ENCODE measurements at regions not wholly inside any gene's neighbourhood (a gene's known extent, or its start where the extent isn't known, plus 50 kb on each side); places are given as distances from the start of the nearest gene placed in this dataset.

DNA sequence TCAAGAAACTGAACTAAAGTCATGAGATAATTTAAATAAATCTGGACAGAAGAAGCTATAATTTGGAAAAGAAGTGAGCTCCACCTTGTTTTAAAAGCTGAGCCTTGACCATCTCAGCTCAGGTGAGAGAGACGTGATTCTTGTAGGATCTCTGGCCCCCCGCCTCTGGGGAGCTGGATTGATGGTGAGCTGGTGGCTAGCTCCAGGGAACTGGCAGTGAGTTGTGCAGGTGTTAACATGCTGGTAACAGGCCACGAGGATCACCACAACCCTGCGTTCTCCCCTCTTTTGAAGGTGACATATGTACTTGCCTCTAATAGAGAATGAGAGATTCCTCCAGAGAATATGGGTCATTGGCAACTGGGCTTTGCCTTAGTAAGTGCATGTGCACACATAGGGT lies 485.1 kb downstream of the IRS2 start:
- Histone ChIP-seq H3K27ac (ENCODE audit: low read depth, low read length, poor library complexity, severe bottlenecking) (no peak overlapping the region), H2AFZ (ENCODE audit: low read length) (no peak overlapping the region), H3K9me2 (ENCODE audit: low read depth, low read length) (no peaks in the 10 kb centered on the region), H3K9me3 (ENCODE audit: low read length) (no peaks in the 10 kb centered on the region), H3K36me3 (ENCODE audit: insufficient read depth, low read length) (no peaks in the 10 kb centered on the region), H3K4me2 (ENCODE audit: low read length) (no peak overlapping the region), H3K27me3 (ENCODE audit: insufficient read depth, low read length) (no peaks in the 10 kb centered on the region), H3K79me2 (ENCODE audit: insufficient read depth, low read length) (no peaks in the 10 kb centered on the region), H3K4me1 (ENCODE audit: insufficient read depth, low read length, severe bottlenecking) (no peaks in the 10 kb centered on the region), H3F3A (ENCODE audit: insufficient read depth, low read length) (no peaks in the 10 kb centered on the region), H4K20me1 (ENCODE audit: insufficient read depth, low read length) (no peaks in the 10 kb centered on the region), H3K4me3 (ENCODE audit: low read depth, low read length, poor library complexity, severe bottlenecking) (no peak overlapping the region), H3K9ac (ENCODE audit: low read length) (no peak overlapping the region)
- TF ChIP-seq EZH2 (IDR thresholded peaks at IDR 0.05; ENCODE audit: borderline replicate concordance, low read length): no peak
- TF ChIP-seq, protein P1, sequence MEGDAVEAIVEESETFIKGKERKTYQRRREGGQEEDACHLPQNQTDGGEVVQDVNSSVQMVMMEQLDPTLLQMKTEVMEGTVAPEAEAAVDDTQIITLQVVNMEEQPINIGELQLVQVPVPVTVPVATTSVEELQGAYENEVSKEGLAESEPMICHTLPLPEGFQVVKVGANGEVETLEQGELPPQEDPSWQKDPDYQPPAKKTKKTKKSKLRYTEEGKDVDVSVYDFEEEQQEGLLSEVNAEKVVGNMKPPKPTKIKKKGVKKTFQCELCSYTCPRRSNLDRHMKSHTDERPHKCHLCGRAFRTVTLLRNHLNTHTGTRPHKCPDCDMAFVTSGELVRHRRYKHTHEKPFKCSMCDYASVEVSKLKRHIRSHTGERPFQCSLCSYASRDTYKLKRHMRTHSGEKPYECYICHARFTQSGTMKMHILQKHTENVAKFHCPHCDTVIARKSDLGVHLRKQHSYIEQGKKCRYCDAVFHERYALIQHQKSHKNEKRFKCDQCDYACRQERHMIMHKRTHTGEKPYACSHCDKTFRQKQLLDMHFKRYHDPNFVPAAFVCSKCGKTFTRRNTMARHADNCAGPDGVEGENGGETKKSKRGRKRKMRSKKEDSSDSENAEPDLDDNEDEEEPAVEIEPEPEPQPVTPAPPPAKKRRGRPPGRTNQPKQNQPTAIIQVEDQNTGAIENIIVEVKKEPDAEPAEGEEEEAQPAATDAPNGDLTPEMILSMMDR (IDR thresholded peaks at IDR 0.05; ENCODE audit: low read length): no peak

DNA sequence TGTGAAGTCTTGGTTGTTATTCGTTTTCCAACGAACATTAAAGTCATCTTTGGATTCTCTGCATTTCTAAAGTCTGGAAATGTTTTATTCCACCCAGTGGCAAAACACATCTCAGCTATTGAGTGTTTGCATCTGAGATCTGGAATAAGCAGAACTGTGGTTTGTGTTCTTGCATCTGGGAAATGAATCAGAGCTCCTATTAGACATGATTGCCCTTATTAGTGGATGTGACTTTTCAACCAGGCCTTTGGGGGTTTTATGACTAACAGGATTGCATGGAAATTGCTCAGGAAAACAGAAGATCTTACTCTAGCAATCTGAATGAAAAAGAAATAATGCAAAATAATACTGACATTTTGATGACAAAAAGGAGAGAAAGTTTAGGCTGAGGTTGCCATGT lies 488.8 kb downstream of the IRS2 start:
- Histone ChIP-seq H3K9me3 (ENCODE audit: low read length) (no peaks in the 10 kb centered on the region; the same call in 1 of the 2 replicates), H2AFZ (ENCODE audit: low read length) (no peak overlapping the region)
- TF ChIP-seq, protein P1 (IDR thresholded peaks at IDR 0.05; ENCODE audit: low read length): no peak
- TF ChIP-seq EZH2 (IDR thresholded peaks at IDR 0.05; ENCODE audit: borderline replicate concordance, low read length): no peak

DNA sequence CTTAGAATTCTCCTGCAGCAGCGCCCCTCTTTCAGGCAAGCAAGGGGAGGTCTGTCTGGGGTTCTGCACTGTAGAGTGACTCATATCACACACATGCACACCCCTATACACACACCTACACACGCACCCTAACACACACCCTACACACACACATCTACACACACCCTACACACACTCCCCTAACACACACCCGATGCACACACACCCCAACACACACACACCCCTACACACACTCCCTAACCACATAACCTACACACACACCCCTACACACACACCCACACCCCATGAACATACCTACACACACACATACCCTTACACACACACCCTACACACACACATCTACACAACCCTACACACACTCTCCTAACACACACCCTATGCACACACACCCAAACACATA lies 493.2 kb downstream of the IRS2 start:
- Histone ChIP-seq H3K27me3 (ENCODE audit: insufficient read depth, low read length) (no peaks in the 10 kb centered on the region), H3K4me2 (ENCODE audit: low read length) (no peak overlapping the region), H3K9ac (ENCODE audit: low read length) (no peak overlapping the region), H2AFZ (ENCODE audit: low read length) (no peak overlapping the region), H3K4me1 (ENCODE audit: insufficient read depth, low read length, severe bottlenecking) (no peaks in the 10 kb centered on the region), H3K4me3 (ENCODE audit: low read depth, low read length, poor library complexity, severe bottlenecking) (no peak overlapping the region), H3K79me2 (ENCODE audit: insufficient read depth, low read length) (no peaks in the 10 kb centered on the region), H4K20me1 (ENCODE audit: insufficient read depth, low read length) (no peaks in the 10 kb centered on the region), H3K9me3 (ENCODE audit: low read length) (no peaks in the 10 kb centered on the region; the same call in 1 of the 2 replicates), H3K9me2 (ENCODE audit: low read depth, low read length) (no peaks in the 10 kb centered on the region), H3K36me3 (ENCODE audit: insufficient read depth, low read length) (no peaks in the 10 kb centered on the region), H3F3A (ENCODE audit: insufficient read depth, low read length) (no peaks in the 10 kb centered on the region), H3K27ac (ENCODE audit: low read depth, low read length, poor library complexity, severe bottlenecking) (no peak overlapping the region)
- no peak for TF ChIP-seq EZH2 (IDR thresholded peaks at IDR 0.05; ENCODE audit: borderline replicate concordance, low read length)
- TF ChIP-seq, protein P1 (IDR thresholded peaks at IDR 0.05; ENCODE audit: low read length): no peak

More for the DNA sequence above, 488.8 kb downstream of the IRS2 start:
- H3K9me2 ChIP-seq (ENCODE audit: low read depth, low read length): no peaks in the 10 kb centered on the region
- H3K36me3 ChIP-seq (ENCODE audit: insufficient read depth, low read length): no peaks in the 10 kb centered on the region
- no peak overlapping the region for H3K4me2 ChIP-seq (ENCODE audit: low read length)
- no peaks in the 10 kb centered on the region for H3K4me1 ChIP-seq (ENCODE audit: insufficient read depth, low read length, severe bottlenecking)
- H3K9ac ChIP-seq (ENCODE audit: low read length): no peak overlapping the region
- no peaks in the 10 kb centered on the region for H4K20me1 ChIP-seq (ENCODE audit: insufficient read depth, low read length)
- no peak overlapping the region for H3K4me3 ChIP-seq (ENCODE audit: low read depth, low read length, poor library complexity, severe bottlenecking)
- no peaks in the 10 kb centered on the region for H3F3A ChIP-seq (ENCODE audit: insufficient read depth, low read length)
- H3K27ac ChIP-seq (ENCODE audit: low read depth, low read length, poor library complexity, severe bottlenecking): no peak overlapping the region
- H3K27me3 ChIP-seq (ENCODE audit: insufficient read depth, low read length): no peaks in the 10 kb centered on the region
- no peaks in the 10 kb centered on the region for H3K79me2 ChIP-seq (ENCODE audit: insufficient read depth, low read length)
